ENCODE measurements at regions not wholly inside any gene's neighbourhood (a gene's known extent, or its start where the extent isn't known, plus 50 kb on each side); places are given as distances from the start of the nearest gene placed in this dataset.

DNA sequence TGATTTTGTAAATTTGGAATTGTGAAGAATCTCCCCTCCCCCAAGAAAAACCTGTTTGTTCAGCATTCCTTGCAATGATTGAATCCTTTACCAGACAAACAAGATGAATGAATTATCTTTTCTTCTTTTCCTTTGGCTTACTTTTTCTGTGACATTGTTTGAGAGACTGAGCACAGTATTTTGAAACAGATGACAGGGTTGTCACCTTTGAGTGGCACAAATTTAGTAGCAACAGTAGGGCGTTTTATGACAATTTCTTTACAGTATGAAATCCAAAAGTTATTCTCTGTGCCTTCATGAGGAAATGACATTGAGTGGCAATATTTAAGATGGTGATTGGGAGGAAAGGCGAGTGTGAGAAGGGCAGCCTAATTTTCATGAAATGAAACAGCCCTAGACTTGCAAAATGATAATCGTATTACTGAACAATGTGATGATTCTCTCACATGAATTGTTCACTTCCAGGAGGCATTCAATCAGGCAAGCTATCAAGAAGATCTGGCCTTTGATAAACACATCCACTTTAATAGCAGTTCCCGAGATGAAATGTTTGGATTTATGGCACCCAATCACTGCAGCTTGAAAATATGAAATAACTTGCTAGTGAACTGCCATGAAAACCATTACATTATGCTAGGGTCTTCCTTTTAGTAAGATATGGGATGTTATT lies 68.6 kb upstream of the SCEL start:
- Histone ChIP-seq H3K27me3 (ENCODE audit: control insufficient read depth in 2 of 2, insufficient read depth in 2 of 2, low read length in 2 of 2) (no peaks in the 10 kb centered on the region), H3K9me3 (ENCODE audit: control insufficient read depth in 2 of 3, low read length in 3 of 3) (no peaks in the 10 kb centered on the region), H3K27ac (ENCODE audit: low read depth, low read length) (no peak overlapping the region), H3K36me3 (ENCODE audit: control insufficient read depth in 2 of 3, insufficient read depth in 3 of 3, low read length in 3 of 3) (no peaks in the 10 kb centered on the region), H3K4me3 (ENCODE audit: low read length) (no peak overlapping the region), H3K4me1 (ENCODE audit: control insufficient read depth in 2 of 2, insufficient read depth in 2 of 2, low read length in 2 of 2) (no peaks in the 10 kb centered on the region)
- ATAC-seq, result no peak
- Mint-ChIP-seq H3K9me3 (no peaks in the 10 kb centered on the region), H3K36me3 (no peaks in the 10 kb centered on the region), H3K4me3 (no peak overlapping the region), H3K27me3 (peaks cover 0 to 24% (median 3%) of the 10 kb centered on the region in 5 donors), H3K4me1 (no peaks in the 10 kb centered on the region), H3K27ac (no peak overlapping the region)
- intact Hi-C loops (cut with micrococcal nuclease), result no loop called here
- DNase-seq, result no peak
- ChIA-PET POLR2A (no interaction called here), CTCF (interaction anchor here (0.8 kb wide), 1 partner anchor 13 kb away, joined by 3 read pairs; no protein-coding TSS in a partner anchor)

GRCh38 chr13:77465603-77466195 lies 69.8 kb upstream of the SCEL start:
- ChIA-PET POLR2A (no interaction called here), CTCF (no interaction called here)
- DNase-seq (no peak), ATAC-seq (no peak)
- H3K4me3 ChIP-seq (ENCODE audit: low read length), result no peak overlapping the region
- H3K36me3 ChIP-seq (ENCODE audit: control insufficient read depth in 2 of 3, insufficient read depth in 3 of 3, low read length in 3 of 3), result no peaks in the 10 kb centered on the region
- Mint-ChIP-seq H3K9me3 (no peaks in the 10 kb centered on the region), H3K27ac (no peak overlapping the region), H3K36me3 (no peaks in the 10 kb centered on the region), H3K4me3 (no peak overlapping the region), H3K27me3 (peaks cover 0 to 26% (median 3%) of the 10 kb centered on the region in 5 donors), H3K4me1 (no peaks in the 10 kb centered on the region)
- H3K4me1 ChIP-seq (ENCODE audit: control insufficient read depth in 2 of 2, insufficient read depth in 2 of 2, low read length in 2 of 2), result no peaks in the 10 kb centered on the region
- intact Hi-C loops (cut with micrococcal nuclease), result no loop called here
- no peaks in the 10 kb centered on the region for H3K9me3 ChIP-seq (ENCODE audit: control insufficient read depth in 2 of 3, low read length in 3 of 3)
- H3K27ac ChIP-seq (ENCODE audit: low read depth, low read length), result no peak overlapping the region
- H3K27me3 ChIP-seq (ENCODE audit: control insufficient read depth in 2 of 2, insufficient read depth in 2 of 2, low read length in 2 of 2), result no peaks in the 10 kb centered on the region

DNA sequence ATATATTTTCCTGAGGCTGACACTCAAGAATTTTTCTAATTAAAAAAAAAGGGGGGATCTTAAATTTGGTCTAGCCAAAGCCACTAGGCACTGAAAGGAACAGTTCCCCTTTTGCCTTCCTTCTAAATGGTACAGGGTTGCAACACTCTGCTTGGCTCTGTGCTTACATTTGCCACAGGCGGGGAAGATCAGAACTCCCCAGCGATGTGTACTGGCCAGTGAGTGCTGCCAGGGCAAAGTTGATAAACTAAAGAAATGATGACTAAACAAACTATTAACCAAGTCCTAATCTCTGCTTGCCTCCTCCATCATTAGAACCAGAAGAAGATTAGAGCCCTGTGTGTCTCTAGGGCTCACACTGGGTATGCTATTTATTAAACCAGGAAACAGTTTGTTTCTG lies 75.3 kb upstream of the SCEL start:
- ATAC-seq, result peak; percentile 89
- H3K4me1 ChIP-seq (ENCODE audit: control insufficient read depth in 2 of 2, insufficient read depth in 2 of 2, low read length in 2 of 2), result no peaks in the 10 kb centered on the region
- DNase-seq, result no peak
- ChIA-PET CTCF (no interaction called here), POLR2A (no interaction called here)
- no peaks in the 10 kb centered on the region for H3K27me3 ChIP-seq (ENCODE audit: control insufficient read depth in 2 of 2, insufficient read depth in 2 of 2, low read length in 2 of 2)
- no peaks in the 10 kb centered on the region for H3K9me3 ChIP-seq (ENCODE audit: control insufficient read depth in 2 of 3, low read length in 3 of 3)
- no peak overlapping the region for H3K4me3 Mint-ChIP-seq
- no peaks in the 10 kb centered on the region for H3K36me3 ChIP-seq (ENCODE audit: control insufficient read depth in 2 of 3, insufficient read depth in 3 of 3, low read length in 3 of 3)
- intact Hi-C loops (cut with micrococcal nuclease), result no loop called here
- no peaks in the 10 kb centered on the region for H3K9me3 Mint-ChIP-seq
- no peak overlapping the region for H3K4me3 ChIP-seq (ENCODE audit: low read length)
- no peaks in the 10 kb centered on the region for H3K36me3 Mint-ChIP-seq
- no peak overlapping the region for H3K27ac Mint-ChIP-seq
- H3K27ac ChIP-seq (ENCODE audit: low read depth, low read length), result no peak overlapping the region
- peaks cover 0 to 21% (median 8%) of the 10 kb centered on the region in 5 donors for H3K27me3 Mint-ChIP-seq
- H3K4me1 Mint-ChIP-seq, result peaks cover 0 to 6% (median 0%) of the 10 kb centered on the region in 7 donors

GRCh38 chr13:77459592-77459991 lies 75.9 kb upstream of the SCEL start:
- Mint-ChIP-seq H3K27me3 (peaks cover 0 to 19% (median 8%) of the 10 kb centered on the region in 5 donors), H3K9me3 (no peaks in the 10 kb centered on the region), H3K36me3 (no peaks in the 10 kb centered on the region), H3K27ac (no peak overlapping the region), H3K4me1 (peaks cover 0 to 6% (median 0%) of the 10 kb centered on the region in 7 donors), H3K4me3 (no peak overlapping the region)
- DNase-seq, result no peak
- no peaks in the 10 kb centered on the region for H3K9me3 ChIP-seq (ENCODE audit: control insufficient read depth in 2 of 3, low read length in 3 of 3)
- H3K36me3 ChIP-seq (ENCODE audit: control insufficient read depth in 2 of 3, insufficient read depth in 3 of 3, low read length in 3 of 3), result no peaks in the 10 kb centered on the region
- no peaks in the 10 kb centered on the region for H3K27me3 ChIP-seq (ENCODE audit: control insufficient read depth in 2 of 2, insufficient read depth in 2 of 2, low read length in 2 of 2)
- H3K4me3 ChIP-seq (ENCODE audit: low read length), result no peak overlapping the region
- ChIA-PET POLR2A (no interaction called here), CTCF (no interaction called here)
- ATAC-seq, result no peak
- H3K27ac ChIP-seq (ENCODE audit: low read depth, low read length), result no peak overlapping the region
- intact Hi-C loops (cut with micrococcal nuclease), result no loop called here
- H3K4me1 ChIP-seq (ENCODE audit: control insufficient read depth in 2 of 2, insufficient read depth in 2 of 2, low read length in 2 of 2), result no peaks in the 10 kb centered on the region

GRCh38 chr13:77458736-77459135 lies 76.8 kb upstream of the SCEL start:
- intact Hi-C loops (cut with micrococcal nuclease), result no loop called here
- Histone ChIP-seq H3K4me3 (ENCODE audit: low read length) (no peak overlapping the region), H3K4me1 (ENCODE audit: control insufficient read depth in 2 of 2, insufficient read depth in 2 of 2, low read length in 2 of 2) (no peaks in the 10 kb centered on the region), H3K27me3 (ENCODE audit: control insufficient read depth in 2 of 2, insufficient read depth in 2 of 2, low read length in 2 of 2) (no peaks in the 10 kb centered on the region), H3K9me3 (ENCODE audit: control insufficient read depth in 2 of 3, low read length in 3 of 3) (no peaks in the 10 kb centered on the region), H3K27ac (ENCODE audit: low read depth, low read length) (no peak overlapping the region), H3K36me3 (ENCODE audit: control insufficient read depth in 2 of 3, insufficient read depth in 3 of 3, low read length in 3 of 3) (no peaks in the 10 kb centered on the region)
- H3K4me3 Mint-ChIP-seq, result no peak overlapping the region
- no peak for DNase-seq
- no peak overlapping the region for H3K27ac Mint-ChIP-seq
- H3K27me3 Mint-ChIP-seq, result peaks cover 0 to 22% (median 12%) of the 10 kb centered on the region in 5 donors
- ATAC-seq, result no peak
- ChIA-PET POLR2A (no interaction called here), CTCF (no interaction called here)
- no peaks in the 10 kb centered on the region for H3K9me3 Mint-ChIP-seq
- peaks cover 0 to 7% (median 0%) of the 10 kb centered on the region in 7 donors for H3K4me1 Mint-ChIP-seq
- H3K36me3 Mint-ChIP-seq, result no peaks in the 10 kb centered on the region

DNA sequence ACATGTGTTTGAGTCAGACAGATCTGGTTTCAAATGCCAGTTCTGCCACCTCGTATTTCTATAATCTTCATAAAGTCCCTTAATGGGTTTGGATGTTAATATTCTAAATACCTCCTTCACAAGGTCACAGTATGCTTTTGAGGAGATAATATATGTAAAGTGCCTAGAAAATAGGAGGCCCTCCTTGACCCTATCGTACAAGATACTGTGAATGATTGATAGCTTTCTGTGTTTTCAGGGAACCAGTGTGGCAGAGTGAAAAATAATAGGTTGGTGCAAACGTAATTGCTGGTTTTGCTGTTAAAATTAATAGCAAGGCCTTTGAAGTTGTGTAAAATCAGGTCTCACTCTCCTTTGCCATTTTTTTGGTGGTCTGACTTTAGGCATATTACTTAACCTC lies 77.5 kb upstream of the SCEL start:
- no peaks in the 10 kb centered on the region for H3K27me3 ChIP-seq (ENCODE audit: control insufficient read depth in 2 of 2, insufficient read depth in 2 of 2, low read length in 2 of 2)
- H3K4me3 Mint-ChIP-seq, result no peak overlapping the region
- H3K4me3 ChIP-seq (ENCODE audit: low read length), result no peak overlapping the region
- no peaks in the 10 kb centered on the region for H3K36me3 ChIP-seq (ENCODE audit: control insufficient read depth in 2 of 3, insufficient read depth in 3 of 3, low read length in 3 of 3)
- DNase-seq (no peak), ATAC-seq (no peak)
- no peaks in the 10 kb centered on the region for H3K36me3 Mint-ChIP-seq
- intact Hi-C loops (cut with micrococcal nuclease), result no loop called here
- peaks cover 0 to 7% (median 0%) of the 10 kb centered on the region in 7 donors for H3K4me1 Mint-ChIP-seq
- ChIA-PET POLR2A (no interaction called here), CTCF (no interaction called here)
- H3K4me1 ChIP-seq (ENCODE audit: control insufficient read depth in 2 of 2, insufficient read depth in 2 of 2, low read length in 2 of 2), result no peaks in the 10 kb centered on the region
- no peaks in the 10 kb centered on the region for H3K9me3 Mint-ChIP-seq
- H3K9me3 ChIP-seq (ENCODE audit: control insufficient read depth in 2 of 3, low read length in 3 of 3), result no peaks in the 10 kb centered on the region
- no peak overlapping the region for H3K27ac ChIP-seq (ENCODE audit: low read depth, low read length)
- H3K27ac Mint-ChIP-seq, result no peak overlapping the region
- H3K27me3 Mint-ChIP-seq, result peaks cover 0 to 21% (median 13%) of the 10 kb centered on the region in 5 donors

- no peaks in the 10 kb centered on the region for H3K36me3 ChIP-seq (ENCODE audit: control insufficient read depth in 2 of 3, insufficient read depth in 3 of 3, low read length in 3 of 3)
- DNase-seq, result no peak
- Mint-ChIP-seq H3K9me3 (no peaks in the 10 kb centered on the region), H3K4me1 (peaks cover 0 to 7% (median 0%) of the 10 kb centered on the region in 7 donors), H3K4me3 (no peak overlapping the region), H3K27me3 (peaks cover 0 to 19% (median 5%) of the 10 kb centered on the region in 5 donors), H3K36me3 (no peaks in the 10 kb centered on the region), H3K27ac (no peak overlapping the region)
- intact Hi-C loops (cut with micrococcal nuclease), result no loop called here
- ChIA-PET POLR2A (no interaction called here), CTCF (no interaction called here)
- H3K27me3 ChIP-seq (ENCODE audit: control insufficient read depth in 2 of 2, insufficient read depth in 2 of 2, low read length in 2 of 2), result no peaks in the 10 kb centered on the region
- no peak overlapping the region for H3K4me3 ChIP-seq (ENCODE audit: low read length)
- no peak for ATAC-seq
- H3K27ac ChIP-seq (ENCODE audit: low read depth, low read length), result no peak overlapping the region
- H3K9me3 ChIP-seq (ENCODE audit: control insufficient read depth in 2 of 3, low read length in 3 of 3), result no peaks in the 10 kb centered on the region
- no peaks in the 10 kb centered on the region for H3K4me1 ChIP-seq (ENCODE audit: control insufficient read depth in 2 of 2, insufficient read depth in 2 of 2, low read length in 2 of 2)
Measured at GRCh38 chr13:77456271-77456670, 79.2 kb upstream of the SCEL start.

Measured in naive thymus-derived CD4-positive, alpha-beta T cell (primary cell).